ENCODE measurements at regions not wholly inside any gene's neighbourhood (a gene's known extent, or its start where the extent isn't known, plus 50 kb on each side); places are given as distances from the start of the nearest gene placed in this dataset.

GRCh38 chr12:89831310-89832095 lies 122.9 kb upstream of the ATP2B1 start:
- Mint-ChIP-seq H3K4me1 (ENCODE audit: low read depth, unreplicated experiment) (no peaks in the 10 kb centered on the region), H3K4me3 (ENCODE audit: low read depth, unreplicated experiment) (no peak overlapping the region), H3K27me3 (ENCODE audit: unreplicated experiment) (no peaks in the 10 kb centered on the region), H3K36me3 (ENCODE audit: insufficient read depth, unreplicated experiment) (no peaks in the 10 kb centered on the region), H3K9me3 (ENCODE audit: low read depth, unreplicated experiment) (no peaks in the 10 kb centered on the region), H3K27ac (ENCODE audit: unreplicated experiment) (no peak overlapping the region)
- no peak for TF ChIP-seq CTCF (IDR thresholded peaks at IDR 0.05; ENCODE audit: unreplicated experiment)
- intact Hi-C loops (cut with micrococcal nuclease; ENCODE audit: unreplicated experiment), result no loop called here
- BruUV-seq (replicated peaks), result no TSS peak
- CTCF ChIA-PET, result no interaction called here
- no peak for DNase-seq

- no peaks in the 10 kb centered on the region for H3K27me3 Mint-ChIP-seq (ENCODE audit: unreplicated experiment)
- DNase-seq, result no peak
- CTCF ChIA-PET, result no interaction called here
- intact Hi-C loops (cut with micrococcal nuclease; ENCODE audit: unreplicated experiment), result no loop called here
- BruUV-seq (replicated peaks), result no TSS peak
- H3K4me3 Mint-ChIP-seq (ENCODE audit: low read depth, unreplicated experiment), result no peak overlapping the region
- H3K27ac Mint-ChIP-seq (ENCODE audit: unreplicated experiment), result no peak overlapping the region
- H3K4me1 Mint-ChIP-seq (ENCODE audit: low read depth, unreplicated experiment), result peaks cover 13% of the 10 kb centered on the region
- no peaks in the 10 kb centered on the region for H3K9me3 Mint-ChIP-seq (ENCODE audit: low read depth, unreplicated experiment)
- TF ChIP-seq CTCF (IDR thresholded peaks at IDR 0.05; ENCODE audit: unreplicated experiment), result no peak
- H3K36me3 Mint-ChIP-seq (ENCODE audit: insufficient read depth, unreplicated experiment), result no peaks in the 10 kb centered on the region
Observed at GRCh38 chr12:89829434-89829975, 120.9 kb upstream of the ATP2B1 start.

GRCh38 chr12:89828575-89828974 lies 119.9 kb upstream of the ATP2B1 start:
- Mint-ChIP-seq H3K9me3 (ENCODE audit: low read depth, unreplicated experiment) (no peaks in the 10 kb centered on the region), H3K27ac (ENCODE audit: unreplicated experiment) (no peak overlapping the region), H3K27me3 (ENCODE audit: unreplicated experiment) (no peaks in the 10 kb centered on the region), H3K4me1 (ENCODE audit: low read depth, unreplicated experiment) (peaks cover 13% of the 10 kb centered on the region), H3K4me3 (ENCODE audit: low read depth, unreplicated experiment) (no peak overlapping the region), H3K36me3 (ENCODE audit: insufficient read depth, unreplicated experiment) (no peaks in the 10 kb centered on the region)
- no peak for TF ChIP-seq CTCF (IDR thresholded peaks at IDR 0.05; ENCODE audit: unreplicated experiment)
- intact Hi-C loops (cut with micrococcal nuclease; ENCODE audit: unreplicated experiment), result no loop called here
- CTCF ChIA-PET, result no interaction called here
- no TSS peak for BruUV-seq (replicated peaks)
- DNase-seq, result no peak

GRCh38 chr12:89827592-89827991 lies 119.0 kb upstream of the ATP2B1 start:
- CTCF ChIA-PET, result no interaction called here
- H3K9me3 Mint-ChIP-seq (ENCODE audit: low read depth, unreplicated experiment), result no peaks in the 10 kb centered on the region
- DNase-seq, result no peak
- H3K36me3 Mint-ChIP-seq (ENCODE audit: insufficient read depth, unreplicated experiment), result no peaks in the 10 kb centered on the region
- TF ChIP-seq CTCF (IDR thresholded peaks at IDR 0.05; ENCODE audit: unreplicated experiment), result no peak
- no peaks in the 10 kb centered on the region for H3K27me3 Mint-ChIP-seq (ENCODE audit: unreplicated experiment)
- H3K27ac Mint-ChIP-seq (ENCODE audit: unreplicated experiment), result no peak overlapping the region
- intact Hi-C loops (cut with micrococcal nuclease; ENCODE audit: unreplicated experiment), result no loop called here
- peaks cover 13% of the 10 kb centered on the region for H3K4me1 Mint-ChIP-seq (ENCODE audit: low read depth, unreplicated experiment)
- no TSS peak for BruUV-seq (replicated peaks)
- no peak overlapping the region for H3K4me3 Mint-ChIP-seq (ENCODE audit: low read depth, unreplicated experiment)
